CD4-positive, alpha-beta T cell treated with Interleukin-4 for 1 hour (primary cell): ENCODE measurements at regions not wholly inside any gene's neighbourhood (a gene's known extent, or its start where the extent isn't known, plus 50 kb on each side); places are given as distances from the start of the nearest gene placed in this dataset.

Experiments used
- DNase-seq, 2 donors: peaks; one replicate each; pipeline ENCODE4 v3.0.0-alpha.2; 2020 to 2022

GRCh38 chr7:52980129-52980528, 55.3 kb upstream of the POM121L12 start:
- no peak for DNase-seq

- DNase-seq, result no peak
Measured at GRCh38 chr7:52973126-52973525, 62.3 kb upstream of the POM121L12 start.

- DNase-seq, result no peak
Measured at GRCh38 chr7:52962402-52963076, 72.9 kb upstream of the POM121L12 start.

GRCh38 chr7:52961084-52961483, 74.3 kb upstream of the POM121L12 start:
- DNase-seq, result no peak

GRCh38 chr7:52959878-52960660, 75.4 kb upstream of the POM121L12 start:
- DNase-seq, result no peak

GRCh38 chr7:52959336-52959735, 76.1 kb upstream of the POM121L12 start:
- DNase-seq, result no peak

- DNase-seq, result no peak
Measured at GRCh38 chr7:52958621-52959140, 76.8 kb upstream of the POM121L12 start.

GRCh38 chr7:52956379-52956915, 79.0 kb upstream of the POM121L12 start:
- no peak for DNase-seq

GRCh38 chr7:52955522-52955921, 79.9 kb upstream of the POM121L12 start:
- DNase-seq, result no peak

- no peak for DNase-seq
Measured at GRCh38 chr7:52944921-52945320, 90.5 kb upstream of the POM121L12 start.

GRCh38 chr7:52940481-52940880, 95.0 kb upstream of the POM121L12 start:
- DNase-seq, result no peak

- DNase-seq, result no peak
Measured at GRCh38 chr7:52938455-52939133, 96.8 kb upstream of the POM121L12 start.

GRCh38 chr7:52936750-52937149, 98.7 kb upstream of the POM121L12 start:
- DNase-seq, result no peak

GRCh38 chr7:52928591-52928990, 106.8 kb upstream of the POM121L12 start:
- no peak for DNase-seq

- DNase-seq, result no peak
Measured at GRCh38 chr7:52925332-52925731, 110.1 kb upstream of the POM121L12 start.

GRCh38 chr7:52920977-52921376, 114.5 kb upstream of the POM121L12 start:
- no peak for DNase-seq

- no peak for DNase-seq
Measured at GRCh38 chr7:52917982-52918578, 117.4 kb upstream of the POM121L12 start.

GRCh38 chr7:52911795-52912194, 123.6 kb upstream of the POM121L12 start:
- DNase-seq, result no peak

- DNase-seq, result no peak
Measured at GRCh38 chr7:52911326-52911725, 124.1 kb upstream of the POM121L12 start.

GRCh38 chr7:52909935-52910334, 125.5 kb upstream of the POM121L12 start:
- no peak for DNase-seq

GRCh38 chr7:52909131-52909530, 126.3 kb upstream of the POM121L12 start:
- no peak for DNase-seq

- no peak for DNase-seq
Measured at GRCh38 chr7:52897713-52898112, 137.7 kb upstream of the POM121L12 start.

- no peak for DNase-seq
Measured at GRCh38 chr7:52897288-52897687, 138.1 kb upstream of the POM121L12 start.
